Lung (tissue), 11 donors: ENCODE measurements at regions not wholly inside any gene's neighbourhood (a gene's known extent, or its start where the extent isn't known, plus 50 kb on each side); places are given as distances from the start of the nearest gene placed in this dataset.

ENCODE experiments used
- ATAC-seq: fragments of 200-7000 bp; cut with Tn5 transposase; one replicate; pipeline ENCODE4 v1.9.1; 2020; ENCODE audit warnings: moderate number of reproducible peaks; ENCODE audit not compliant: insufficient read depth, low FRiP score
- DNase-seq, 3 donors: peaks; one replicate each; pipeline ENCODE4 v3.0.0-alpha.2; 2013 to 2017
- H3K27ac ChIP-seq, 2 donors: one replicate each; pipeline ENCODE4 v1.5.1; 2013; ENCODE audit warnings: mild to moderate bottlenecking in 2 of 2, moderate library complexity in 2 of 2, control low read depth in 1 of 2, inconsistent platforms in 1 of 2, low read depth in 1 of 2, low read length in 1 of 2
- H3K27me3 ChIP-seq, 3 donors: one replicate each; pipeline ENCODE4 v1.5.1; 2013; ENCODE audit warnings: low read length in 2 of 3; ENCODE audit not compliant: control insufficient read depth in 3 of 3, insufficient read depth in 3 of 3
- H3K36me3 ChIP-seq, 4 donors: one replicate each; pipeline ENCODE4 v1.5.1; 2013; ENCODE audit warnings: low read length in 4 of 4, mild to moderate bottlenecking in 1 of 4, moderate library complexity in 1 of 4; ENCODE audit not compliant: control insufficient read depth in 4 of 4, insufficient read depth in 4 of 4
- H3K4me1 ChIP-seq, 5 donors: one replicate each; pipeline ENCODE4 v1.5.1; 2013; ENCODE audit warnings: low read length in 5 of 5, mild to moderate bottlenecking in 2 of 5, moderate library complexity in 1 of 5; ENCODE audit not compliant: control insufficient read depth in 5 of 5, insufficient read depth in 5 of 5
- H3K4me3 ChIP-seq: one replicate; pipeline ENCODE4 v1.5.1; 2013; ENCODE audit warnings: mild to moderate bottlenecking, control low read depth, moderate library complexity
- H3K9ac ChIP-seq, 2 donors: one replicate each; pipeline ENCODE4 v1.5.1; 2013; ENCODE audit warnings: low read length in 2 of 2, control low read depth in 1 of 2; ENCODE audit not compliant: insufficient read depth in 1 of 2
- H3K9me3 ChIP-seq, 4 donors: one replicate each; pipeline ENCODE4 v1.5.1; 2013; ENCODE audit warnings: low read length in 3 of 4, mild to moderate bottlenecking in 1 of 4, moderate library complexity in 1 of 4; ENCODE audit not compliant: control insufficient read depth in 4 of 4, insufficient read depth in 3 of 4
- CTCF ChIP-seq: IDR thresholded peaks from 2 replicates; pipeline ENCODE4 v1.5.1; 2012; ENCODE audit warnings: mild to moderate bottlenecking; ENCODE audit errors: control extremely low read depth, extremely low read depth
- WGBS, 2 donors: extraction: QIAGEN DNeasy Blood & Tissue Kit; methylation state at CpG; one replicate each; pipeline ENCODE4 v1.1.7; 2013; 5-methylcytosine and 5-hydroxymethylcytosine counted together
- donor health status: control.
- donor health status: control.
- donor health status: Bipolar disorder and iron deficiency.
- donor health status: healthy.
- donor health status: DM: yes; HTN: yes; CAD: no.

GRCh38 chr7:68488341-68489060 is 1109.8 kb upstream of the AUTS2 start:
- H3K27ac ChIP-seq, result no peak overlapping the region
- WGBS, 2 donors, result 62 to 74% methylated on average over 8 of the region's 8 CpGs
- H3K4me1 ChIP-seq, result no peaks in the 10 kb centered on the region
- DNase-seq (no peak), ATAC-seq (no peak)
- peaks cover 0 to 4% (median 0%) of the 10 kb centered on the region in 3 donors for H3K27me3 ChIP-seq
- H3K4me3 ChIP-seq, result no peak overlapping the region
- no peaks in the 10 kb centered on the region for H3K36me3 ChIP-seq
- no peak for TF ChIP-seq CTCF
- H3K9me3 ChIP-seq, result peaks cover 0 to 8% (median 2%) of the 10 kb centered on the region in 4 donors
- no peak overlapping the region for H3K9ac ChIP-seq

- Histone ChIP-seq H3K4me1 (no peaks in the 10 kb centered on the region), H3K4me3 (no peak overlapping the region), H3K9me3 (peaks cover 0 to 8% (median 2%) of the 10 kb centered on the region in 4 donors), H3K27ac (no peak overlapping the region), H3K9ac (no peak overlapping the region), H3K36me3 (no peaks in the 10 kb centered on the region), H3K27me3 (no peaks in the 10 kb centered on the region)
- no peak for TF ChIP-seq CTCF
- ATAC-seq (no peak), DNase-seq (peak in 2 of 3 donors; percentile 20 to 53)
- WGBS, 2 donors, result 83 to 87% methylated on average over 2 of the region's 2 CpGs
Observed at GRCh38 chr7:68491523-68492358, 1106.5 kb upstream of the AUTS2 start.

GRCh38 chr7:68492359-68492690 is 1106.0 kb upstream of the AUTS2 start:
- H3K9me3 ChIP-seq, result peaks cover 0 to 8% (median 2%) of the 10 kb centered on the region in 4 donors
- TF ChIP-seq CTCF, result no peak
- WGBS, 2 donors, result 94 to 96% methylated on average over 1 of the region's 1 CpG
- no peaks in the 10 kb centered on the region for H3K4me1 ChIP-seq
- no peaks in the 10 kb centered on the region for H3K27me3 ChIP-seq
- no peak overlapping the region for H3K9ac ChIP-seq
- no peak overlapping the region for H3K27ac ChIP-seq
- ATAC-seq, result no peak
- no peak overlapping the region for H3K4me3 ChIP-seq
- no peaks in the 10 kb centered on the region for H3K36me3 ChIP-seq
- peak in 1 of 3 donors; percentile 13 for DNase-seq
